ENCODE measurements at regions not wholly inside any gene's neighbourhood (a gene's known extent, or its start where the extent isn't known, plus 50 kb on each side); places are given as distances from the start of the nearest gene placed in this dataset.

- no peak overlapping the region for H3K4me3 ChIP-seq
- H3K4me1 ChIP-seq = no peaks in the 10 kb centered on the region
- 42 to 69% methylated on average over 2 of the region's 2 CpGs for WGBS, 2 donors (ENCODE audit: low coverage in 1 of 2)
- TF ChIP-seq POLR2A (IDR thresholded peaks at IDR 0.05) = no peak
- no peak for ATAC-seq
- no peaks in the 10 kb centered on the region for H3K9me3 ChIP-seq
- no peak overlapping the region for H3K27ac ChIP-seq
- no peaks in the 10 kb centered on the region for H3K36me3 ChIP-seq
- H3K27me3 ChIP-seq = peaks cover 6% of the 10 kb centered on the region
Observed at GRCh38 chr14:98819867-98820206, 452.2 kb downstream of the BCL11B start.

DNA sequence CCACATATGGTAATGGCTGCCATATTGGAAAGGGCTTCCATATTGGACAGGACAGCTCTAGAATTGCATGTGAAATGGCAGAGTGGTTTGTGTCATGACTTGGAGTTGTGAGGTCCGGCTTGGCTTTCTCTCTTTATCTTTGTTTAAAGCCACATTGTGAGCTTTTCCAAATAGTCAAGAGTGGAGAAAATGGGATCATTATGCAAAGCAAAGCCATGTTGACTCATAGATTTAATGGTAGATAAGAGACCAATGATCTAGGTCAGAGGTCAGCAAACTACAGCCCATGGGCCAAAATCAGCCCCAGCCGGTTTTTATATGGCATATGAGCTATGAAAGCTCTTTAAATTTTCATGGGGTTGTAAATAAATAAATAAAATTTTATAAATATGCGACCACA is 449.1 kb downstream of the BCL11B start:
- Histone ChIP-seq H3K9me3 (no peaks in the 10 kb centered on the region), H3K4me3 (no peak overlapping the region), H3K36me3 (no peaks in the 10 kb centered on the region), H3K27me3 (no peaks in the 10 kb centered on the region), H3K4me1 (no peaks in the 10 kb centered on the region), H3K27ac (no peak overlapping the region)
- ATAC-seq = no peak
- TF ChIP-seq CTCF (IDR thresholded peaks at IDR 0.05) (no peak), EP300 (IDR thresholded peaks at IDR 0.05) (no peak), POLR2A (IDR thresholded peaks at IDR 0.05) (no peak), POLR2AphosphoS5 (IDR thresholded peaks at IDR 0.05) (no peak)
- WGBS, 2 donors (ENCODE audit: low coverage in 1 of 2) = 83 to 88% methylated on average over 2 to 3 of the region's 3 CpGs

GRCh38 chr14:98826618-98827017 is 445.4 kb downstream of the BCL11B start:
- Histone ChIP-seq H3K4me1 (no peaks in the 10 kb centered on the region), H3K36me3 (no peaks in the 10 kb centered on the region), H3K27me3 (peaks cover 9% of the 10 kb centered on the region), H3K27ac (no peak overlapping the region), H3K4me3 (no peak overlapping the region), H3K9me3 (peaks cover 0 to 7% (median 0%) of the 10 kb centered on the region in 3 donors)
- TF ChIP-seq POLR2A (IDR thresholded peaks at IDR 0.05) (no peak), EP300 (IDR thresholded peaks at IDR 0.05) (no peak), CTCF (IDR thresholded peaks at IDR 0.05) (no peak), POLR2AphosphoS5 (IDR thresholded peaks at IDR 0.05) (no peak)
- no peak for ATAC-seq
- WGBS, 2 donors (ENCODE audit: low coverage in 1 of 2) = 50% methylated on average over 1 of the region's 1 CpG

DNA sequence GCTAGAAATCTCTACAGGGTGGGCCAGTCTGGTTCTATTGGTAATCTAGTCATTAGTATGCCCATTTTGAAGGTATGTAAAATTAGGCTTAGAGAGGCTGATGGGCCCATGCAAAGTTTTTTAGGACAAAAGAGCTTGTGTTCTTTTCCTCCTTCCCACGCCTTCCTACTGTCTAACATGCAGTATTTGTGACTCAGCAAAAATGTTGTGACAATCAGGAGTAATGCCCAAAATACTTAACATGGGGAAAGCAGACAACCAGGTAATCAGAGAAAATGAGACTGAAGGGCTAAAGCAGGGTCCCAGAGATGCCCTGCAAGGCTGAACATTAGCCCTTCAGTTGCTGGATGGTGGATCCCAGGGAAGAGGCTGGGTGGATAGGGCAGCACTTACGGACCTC is 437.9 kb downstream of the BCL11B start:
- Histone ChIP-seq H3K4me3 (no peak overlapping the region), H3K27me3 (peaks cover 16% of the 10 kb centered on the region), H3K4me1 (no peaks in the 10 kb centered on the region), H3K36me3 (no peaks in the 10 kb centered on the region), H3K27ac (no peak overlapping the region), H3K9me3 (peaks cover 0 to 7% (median 0%) of the 10 kb centered on the region in 3 donors)
- 68 to 83% methylated on average over 1 to 2 of the region's 2 CpGs for WGBS, 2 donors (ENCODE audit: low coverage in 1 of 2)
- ATAC-seq = no peak
- no peak for TF ChIP-seq POLR2AphosphoS5 (IDR thresholded peaks at IDR 0.05)
- no peak for TF ChIP-seq CTCF (IDR thresholded peaks at IDR 0.05)

GRCh38 chr14:98835051-98835824 is 436.8 kb downstream of the BCL11B start:
- H3K27me3 ChIP-seq = peaks cover 8% of the 10 kb centered on the region
- H3K9me3 ChIP-seq = no peaks in the 10 kb centered on the region
- ATAC-seq = no peak
- 87 to 92% methylated on average over 14 of the region's 14 CpGs for WGBS, 2 donors (ENCODE audit: low coverage in 1 of 2)
- no peaks in the 10 kb centered on the region for H3K4me1 ChIP-seq
- H3K36me3 ChIP-seq = no peaks in the 10 kb centered on the region
- H3K27ac ChIP-seq = no peak overlapping the region
- H3K4me3 ChIP-seq = no peak overlapping the region
- no peak for TF ChIP-seq CTCF (IDR thresholded peaks at IDR 0.05)
- TF ChIP-seq POLR2A (IDR thresholded peaks at IDR 0.05) = no peak
- TF ChIP-seq POLR2AphosphoS5 (IDR thresholded peaks at IDR 0.05) = no peak
- no peak for TF ChIP-seq EP300 (IDR thresholded peaks at IDR 0.05)
